T-cell (primary cell): ENCODE measurements at regions not wholly inside any gene's neighbourhood (a gene's known extent, or its start where the extent isn't known, plus 50 kb on each side); places are given as distances from the start of the nearest gene placed in this dataset.
"Not testable (repeated sequence)": the region's sequence is repeated elsewhere in the genome, so short reads cannot be mapped to it uniquely, and the experiment has no call there.

Experiments
- ATAC-seq, 4 experiments: fragments of 200-7000 bp in 3 of 4; fragments of 150-1000 bp in 1 of 4; cut with Tn5 transposase; replicated peaks in 1 of 4; 1 replicate in 3 of 4; 2 replicates in 1 of 4; pipeline ENCODE4 v1.10.0; 2021; ENCODE audit warnings: moderate library complexity in 3 of 4, mild to moderate bottlenecking in 2 of 4, moderate number of reproducible peaks in 1 of 4
- CTCF ChIA-PET, 2 donors: fragments of 300-600 bp; sonication (Branson Sonifier 250); formaldehyde crosslinking; loops; one replicate each; lab custom pipeline; 2022; ENCODE audit warnings: antibody characterized with exemption in 2 of 2; lab: Charles Lee
- POLR2A ChIA-PET, 2 donors: fragments of 300-600 bp; sonication (Branson Sonifier 250); formaldehyde crosslinking; loops; one replicate each; lab custom pipeline; 2022; ENCODE audit warnings: antibody characterized with exemption in 2 of 2; lab: Charles Lee
- DNase-seq, 35 experiments: peaks; one replicate each; pipeline versions ENCODE4 v3.0.0 to v3.0.0-alpha.2; 2013 to 2023
- H3K27ac ChIP-seq: one replicate; pipeline ENCODE4 v1.5.1; 2013; ENCODE audit warnings: low read length
- H3K27me3 ChIP-seq, 2 experiments: replicated peaks in 1 of 2; 1 replicate in 1 of 2; 2 replicates in 1 of 2; pipeline versions ENCODE4 v1.6.1 to v1.7.0; 2013; ENCODE audit warnings: low read length in 1 of 2, mixed read lengths in 1 of 2; ENCODE audit not compliant: control insufficient read depth in 2 of 2, insufficient read depth in 2 of 2; ENCODE audit errors: extremely low read depth in 1 of 2
- H3K36me3 ChIP-seq, 2 donors: 1 replicate in 1 of 2; 2 replicates in 1 of 2; pipeline versions ENCODE4 v1.6.1 to v1.7.0; 2013; ENCODE audit warnings: low read length in 1 of 2; ENCODE audit not compliant: control insufficient read depth in 2 of 2, insufficient read depth in 1 of 2; ENCODE audit errors: extremely low read depth in 1 of 2
- H3K4me1 ChIP-seq, 2 experiments: 1 replicate in 1 of 2; 2 replicates in 1 of 2; pipeline versions ENCODE4 v1.6.1 to v1.7.0; 2013; ENCODE audit warnings: low read length in 2 of 2, mixed read lengths in 1 of 2; ENCODE audit not compliant: insufficient read depth in 2 of 2, control insufficient read depth in 1 of 2; ENCODE audit errors: extremely low read depth in 1 of 2
- H3K4me3 ChIP-seq, 2 donors: 1 replicate in 1 of 2; 2 replicates in 1 of 2; pipeline versions ENCODE4 v1.5.1 to v1.7.0; 2013; ENCODE audit warnings: mild to moderate bottlenecking in 2 of 2, low read length in 1 of 2, moderate library complexity in 1 of 2; ENCODE audit not compliant: control insufficient read depth in 1 of 2; ENCODE audit errors: extremely low read depth in 1 of 2
- H3K9me3 ChIP-seq: 2 replicates; pipeline ENCODE4 v1.7.0; 2013
- H3K27ac Mint-ChIP-seq, 2 donors: one replicate each; pipeline ENCODE4 v1.8.0; 2020 to 2021; ENCODE audit warnings: mild to moderate bottlenecking in 2 of 2, mixed read lengths in 2 of 2
- H3K27me3 Mint-ChIP-seq, 2 donors: one replicate each; pipeline ENCODE4 v1.8.0; 2021 to 2022; ENCODE audit warnings: mixed read lengths in 2 of 2
- H3K36me3 Mint-ChIP-seq: one replicate; pipeline ENCODE4 v1.8.0; 2021; ENCODE audit warnings: mixed read lengths
- H3K4me1 Mint-ChIP-seq, 3 donors: one replicate each; pipeline ENCODE4 v1.8.0; 2020 to 2022; ENCODE audit warnings: mixed read lengths in 3 of 3, mild to moderate bottlenecking in 1 of 3
- H3K4me3 Mint-ChIP-seq, 3 donors: one replicate each; pipeline ENCODE4 v1.8.0; 2020 to 2022; ENCODE audit warnings: mild to moderate bottlenecking in 3 of 3, mixed read lengths in 3 of 3, moderate library complexity in 3 of 3
- H3K9me3 Mint-ChIP-seq, 3 donors: one replicate each; pipeline ENCODE4 v1.8.0; 2020 to 2022; ENCODE audit warnings: mixed read lengths in 3 of 3
- WGBS: methylation state at CpG from one replicate; pipeline ENCODE4 v1.1.5; 2013; ENCODE audit warnings: missing lambda C conversion rate; ENCODE audit not compliant: insufficient coverage; 5-methylcytosine and 5-hydroxymethylcytosine counted together

GRCh38 chr16:31767267-31767666 is 106.3 kb upstream of the ZNF267 start:
- Mint-ChIP-seq H3K9me3 (peaks cover 14 to 53% (median 46%) of the 10 kb centered on the region in 3 donors), H3K4me3 (no peak overlapping the region), H3K27me3 (no peaks in the 10 kb centered on the region), H3K36me3 (peaks cover 25% of the 10 kb centered on the region), H3K27ac (no peak overlapping the region), H3K4me1 (no peaks in the 10 kb centered on the region)
- 93% methylated on average over 8 of the region's 10 CpGs for WGBS
- Histone ChIP-seq H3K36me3 (no peaks in the 10 kb centered on the region), H3K27me3 (peaks cover 0 to 4% of the 10 kb centered on the region in 2 experiments), H3K4me1 (no peaks in the 10 kb centered on the region), H3K4me3 (no peak overlapping the region), H3K9me3 (peaks cover 4% of the 10 kb centered on the region), H3K27ac (no peak overlapping the region)
- DNase-seq (no peak), ATAC-seq (no peak)
- POLR2A ChIA-PET: no interaction called here
- CTCF ChIA-PET: no interaction called here

- DNase-seq (no peak), ATAC-seq (no peak)
- Histone ChIP-seq H3K27ac (no peak overlapping the region), H3K4me3 (no peak overlapping the region), H3K9me3 (peaks cover 7% of the 10 kb centered on the region), H3K4me1 (no peaks in the 10 kb centered on the region), H3K36me3 (no peaks in the 10 kb centered on the region), H3K27me3 (peaks cover 0 to 5% of the 10 kb centered on the region in 2 experiments)
- POLR2A ChIA-PET: no interaction called here
- Mint-ChIP-seq H3K27ac (no peak overlapping the region), H3K9me3 (peaks cover 7 to 74% (median 54%) of the 10 kb centered on the region in 3 donors), H3K36me3 (peaks cover 14% of the 10 kb centered on the region), H3K4me1 (no peaks in the 10 kb centered on the region), H3K27me3 (no peaks in the 10 kb centered on the region), H3K4me3 (no peak overlapping the region)
- no CpG with 5 or more reads among the region's 1 CpG for WGBS
- CTCF ChIA-PET: no interaction called here
Measured at GRCh38 chr16:31780342-31780741, 93.3 kb upstream of the ZNF267 start.

- peaks cover 23 to 66% (median 51%) of the 10 kb centered on the region in 3 donors for H3K9me3 Mint-ChIP-seq
- no peaks in the 10 kb centered on the region for H3K36me3 ChIP-seq
- no peak overlapping the region for H3K27ac ChIP-seq
- no peak for DNase-seq
- no peak overlapping the region for H3K4me3 ChIP-seq
- no peak for ATAC-seq
- ChIA-PET POLR2A (no interaction called here), CTCF (no interaction called here)
- no peaks in the 10 kb centered on the region for H3K4me1 ChIP-seq
- peaks cover 0 to 7% of the 10 kb centered on the region in 2 experiments for H3K27me3 ChIP-seq
- H3K36me3 Mint-ChIP-seq: peaks cover 22% of the 10 kb centered on the region
- peaks cover 9% of the 10 kb centered on the region for H3K9me3 ChIP-seq
- no CpG with 5 or more reads among the region's 2 CpGs for WGBS
- no peaks in the 10 kb centered on the region for H3K27me3 Mint-ChIP-seq
- no peak overlapping the region for H3K27ac Mint-ChIP-seq
- H3K4me3 Mint-ChIP-seq: no peak overlapping the region
- no peaks in the 10 kb centered on the region for H3K4me1 Mint-ChIP-seq
Measured at GRCh38 chr16:31785126-31785525, 88.5 kb upstream of the ZNF267 start.

GRCh38 chr16:31807086-31807485 is 66.5 kb upstream of the ZNF267 start:
- H3K27ac ChIP-seq: no peak overlapping the region
- Mint-ChIP-seq H3K36me3 (no peaks in the 10 kb centered on the region), H3K9me3 (peaks cover 0 to 6% (median 0%) of the 10 kb centered on the region in 3 donors), H3K4me1 (no peaks in the 10 kb centered on the region), H3K27ac (no peak overlapping the region), H3K27me3 (peaks cover 17 to 21% of the 10 kb centered on the region in 2 donors), H3K4me3 (no peak overlapping the region)
- POLR2A ChIA-PET: no interaction called here
- ATAC-seq: no peak
- no peaks in the 10 kb centered on the region for H3K4me1 ChIP-seq
- H3K36me3 ChIP-seq: no peaks in the 10 kb centered on the region
- no peaks in the 10 kb centered on the region for H3K9me3 ChIP-seq
- WGBS: no CpG with 5 or more reads among the region's 3 CpGs
- peaks cover 0 to 3% of the 10 kb centered on the region in 2 experiments for H3K27me3 ChIP-seq
- no peak overlapping the region for H3K4me3 ChIP-seq
- CTCF ChIA-PET: no interaction called here
- DNase-seq: no peak

- POLR2A ChIA-PET: no interaction called here
- Mint-ChIP-seq H3K9me3 (peaks cover 0 to 7% (median 0%) of the 10 kb centered on the region in 3 donors), H3K4me1 (no peaks in the 10 kb centered on the region), H3K27ac (no peak overlapping the region), H3K27me3 (peaks cover 21 to 25% of the 10 kb centered on the region in 2 donors), H3K4me3 (no peak overlapping the region), H3K36me3 (no peaks in the 10 kb centered on the region)
- CTCF ChIA-PET: no interaction called here
- Histone ChIP-seq H3K9me3 (no peaks in the 10 kb centered on the region), H3K4me1 (no peaks in the 10 kb centered on the region), H3K27ac (no peak overlapping the region), H3K27me3 (peaks cover 0 to 3% of the 10 kb centered on the region in 2 experiments), H3K36me3 (no peaks in the 10 kb centered on the region), H3K4me3 (no peak overlapping the region)
- ATAC-seq (no peak), DNase-seq (no peak)
- WGBS: no CpG with 5 or more reads among the region's 5 CpGs
Measured at GRCh38 chr16:31810863-31811262, 62.7 kb upstream of the ZNF267 start.

- H3K9me3 Mint-ChIP-seq, H3K27ac ChIP-seq, ATAC-seq, H3K4me3 ChIP-seq, H3K36me3 ChIP-seq, H3K4me1 ChIP-seq, H3K4me3 Mint-ChIP-seq, POLR2A ChIA-PET, CTCF ChIA-PET, H3K4me1 Mint-ChIP-seq, H3K36me3 Mint-ChIP-seq, H3K27ac Mint-ChIP-seq, H3K9me3 ChIP-seq, DNase-seq: not testable (repeated sequence)
- no CpG with 5 or more reads among the region's 6 CpGs for WGBS
- H3K27me3 Mint-ChIP-seq: peaks cover 16 to 24% of the 10 kb centered on the region in 2 donors
- H3K27me3 ChIP-seq: peaks cover 0 to 14% of the 10 kb centered on the region in 2 experiments
Measured at GRCh38 chr16:31816141-31816540, 57.5 kb upstream of the ZNF267 start.

GRCh38 chr16:31819386-31819785 is 54.2 kb upstream of the ZNF267 start:
- CTCF ChIA-PET: no interaction called here
- H3K4me3 Mint-ChIP-seq: no peak overlapping the region
- 54% methylated on average over 38 of the region's 38 CpGs for WGBS

More at GRCh38 chr16:31819386-31819785, 54.2 kb upstream of the ZNF267 start:
- Mint-ChIP-seq H3K27me3 (peaks cover 27 to 29% of the 10 kb centered on the region in 2 donors), H3K9me3 (peaks cover under 1 to 5% (median 4%) of the 10 kb centered on the region in 3 donors), H3K4me1 (no peaks in the 10 kb centered on the region), H3K27ac (no peak overlapping the region), H3K36me3 (peaks cover 4% of the 10 kb centered on the region)
- Histone ChIP-seq H3K27me3 (peaks cover 0 to 21% of the 10 kb centered on the region in 2 experiments), H3K36me3 (no peaks in the 10 kb centered on the region), H3K4me3 (no peak overlapping the region), H3K9me3 (no peaks in the 10 kb centered on the region), H3K4me1 (no peaks in the 10 kb centered on the region), H3K27ac (no peak overlapping the region)
- ATAC-seq (no peak), DNase-seq (no peak)
- POLR2A ChIA-PET: no interaction called here
